SK-N-SH (cell line): ENCODE measurements at regions not wholly inside any gene's neighbourhood (a gene's known extent, or its start where the extent isn't known, plus 50 kb on each side); places are given as distances from the start of the nearest gene placed in this dataset.

Experiments
- CTCF ChIA-PET: fragments of 300-600, 350-600 bp; formaldehyde crosslinking; extraction: SDS; loops from one replicate; lab custom pipeline; 2021; lab: Yijun Ruan, JAX
- POLR2A ChIA-PET: fragments of 350-600 bp; sonication (Branson Sonifier 250); formaldehyde crosslinking; extraction: SDS; loops from one replicate; lab custom pipeline; 2020; ENCODE audit warnings: antibody characterized with exemption, inconsistent platforms; lab: Yijun Ruan, JAX
- DNase-seq: peaks from one replicate; pipeline ENCODE4 v3.0.0; 2012
- H2AFZ ChIP-seq: fragments of 200-600 bp; sonication (generic); 2 replicates; pipeline ENCODE4 v1.8.1; 2016; ENCODE audit warnings: antibody characterized with exemption, mild to moderate bottlenecking, low read depth
- H3F3A ChIP-seq: fragments of 200-600 bp; sonication (generic); replicated peaks from 2 replicates; pipeline ENCODE3; 2016; ENCODE audit warnings: antibody characterized with exemption, mild to moderate bottlenecking; ENCODE audit not compliant: insufficient read depth
- H3K27ac ChIP-seq, 2 experiments: fragments of 200-500 bp in 1 of 2; fragments of 200-600 bp in 1 of 2; sonication (Bioruptor generic) in 1 of 2; sonication (generic), shearing (Covaris generic) in 1 of 2; 2 replicates each; pipeline versions ENCODE4 v1.5.1 to v1.6.1; 2014 to 2016; ENCODE audit warnings: low read depth in 2 of 2, inconsistent platforms in 1 of 2, low read length in 1 of 2, mild to moderate bottlenecking in 1 of 2, mixed read lengths in 1 of 2
- H3K27me3 ChIP-seq: fragments of 200-600 bp; sonication (generic), shearing (Covaris generic); 2 replicates; pipeline ENCODE4 v1.6.1; 2016; ENCODE audit warnings: mixed run types; ENCODE audit not compliant: insufficient read depth
- H3K36me3 ChIP-seq, 2 experiments: fragments of 200-500 bp in 1 of 2; fragments of 200-600 bp in 1 of 2; sonication (Bioruptor generic) in 1 of 2; sonication (generic) in 1 of 2; replicated peaks in 1 of 2; 2 replicates each; pipeline versions ENCODE3 to v1.5.1; 2014 to 2016; ENCODE audit warnings: low read length in 1 of 2, mild to moderate bottlenecking in 1 of 2; ENCODE audit not compliant: insufficient read depth in 2 of 2, control insufficient read depth in 1 of 2
- H3K4me1 ChIP-seq, 2 experiments: fragments of 200-500 bp in 1 of 2; fragments of 200-600 bp in 1 of 2; sonication (Bioruptor generic) in 1 of 2; sonication (generic), shearing (Covaris generic) in 1 of 2; 2 replicates each; pipeline versions ENCODE4 v1.5.1 to v1.6.1; 2014 to 2016; ENCODE audit warnings: low read depth in 1 of 2, low read length in 1 of 2, mixed run types in 1 of 2; ENCODE audit not compliant: insufficient read depth in 2 of 2, control insufficient read depth in 1 of 2
- H3K4me2 ChIP-seq: fragments of 200-600 bp; sonication (generic), shearing (Covaris generic); 2 replicates; pipeline ENCODE4 v1.6.1; 2017; ENCODE audit warnings: mixed run types
- H3K4me3 ChIP-seq, 2 experiments: fragments of 200-500 bp in 1 of 2; fragments of 200-600 bp in 1 of 2; sonication (Bioruptor generic) in 1 of 2; sonication (generic), shearing (Covaris generic) in 1 of 2; 2 replicates each; pipeline versions ENCODE4 v1.5.1 to v1.8.1; 2014 to 2016; ENCODE audit warnings: low read depth in 2 of 2, inconsistent platforms in 1 of 2, low read length in 1 of 2, mild to moderate bottlenecking in 1 of 2, mixed read lengths in 1 of 2, moderate library complexity in 1 of 2
- H3K79me2 ChIP-seq: fragments of 200-600 bp; sonication (generic); 2 replicates; pipeline ENCODE4 v1.8.1; 2017; ENCODE audit warnings: mild to moderate bottlenecking; ENCODE audit not compliant: insufficient read depth
- H3K9ac ChIP-seq: fragments of 200-600 bp; sonication (generic); 2 replicates; pipeline ENCODE4 v1.6.1; 2017; ENCODE audit warnings: mixed run types
- H3K9me2 ChIP-seq: fragments of 200-600 bp; sonication (generic); 2 replicates; pipeline ENCODE4 v1.6.1; 2017; ENCODE audit warnings: mixed run types
- H3K9me3 ChIP-seq: fragments of 200-600 bp; sonication (generic); 2 replicates; pipeline ENCODE4 v1.6.1; 2017; ENCODE audit warnings: mixed run types, mild to moderate bottlenecking, moderate library complexity
- H4K20me1 ChIP-seq: fragments of 200-600 bp; sonication (generic); 2 replicates; pipeline ENCODE4 v1.6.1; 2017; ENCODE audit warnings: mild to moderate bottlenecking, mixed run types; ENCODE audit not compliant: insufficient read depth
- CHD2 ChIP-seq: fragments of 150-350 bp; IDR thresholded peaks from 2 replicates; pipeline ENCODE4 v1.6.1; 2018; ENCODE audit warnings: low read length; ENCODE audit not compliant: partially characterized antibody
- CTCF ChIP-seq: fragments of 200-600 bp; sonication (generic); IDR thresholded peaks from 2 replicates; pipeline ENCODE4 v1.6.1; 2017; ENCODE audit warnings: antibody characterized with exemption, mild to moderate bottlenecking, moderate library complexity
- ELF1 ChIP-seq: IDR thresholded peaks from 2 replicates; pipeline ENCODE4 v1.4.0; 2012
- EP300 ChIP-seq, 2 experiments: IDR thresholded peaks; 2 replicates each; pipeline versions ENCODE4 v1.4.0 to v1.6.1; 2012; ENCODE audit warnings: borderline replicate concordance in 1 of 2, low read depth in 1 of 2, low read length in 1 of 2
- FOXM1 ChIP-seq: IDR thresholded peaks from 2 replicates; pipeline ENCODE4 v1.4.0; 2012; ENCODE audit warnings: low read depth, mild to moderate bottlenecking
- GATA2 ChIP-seq: sonication (generic); formaldehyde crosslinking; IDR thresholded peaks from 2 replicates; pipeline ENCODE4 v1.5.0; 2020; ENCODE audit warnings: mild to moderate bottlenecking, missing genetic modification reagents
- IRF3 ChIP-seq: fragments of 150-350 bp; IDR thresholded peaks from 2 replicates; pipeline ENCODE4 v1.6.1; 2016; ENCODE audit warnings: mild to moderate bottlenecking, low read depth, low read length
- JUND ChIP-seq: IDR thresholded peaks from 2 replicates; pipeline ENCODE4 v1.4.0; 2012
- MEF2A ChIP-seq: IDR thresholded peaks from 2 replicates; pipeline ENCODE4 v1.4.0; 2012; ENCODE audit warnings: low read depth, borderline replicate concordance
- NFIC ChIP-seq: IDR thresholded peaks from 2 replicates; pipeline ENCODE4 v1.4.0; 2012; ENCODE audit warnings: borderline replicate concordance
- POLR2AphosphoS5 ChIP-seq: IDR thresholded peaks from 2 replicates; pipeline ENCODE4 v1.6.1; 2012; ENCODE audit warnings: low read depth, low read length
- RCOR1 ChIP-seq: fragments of 150-350 bp; IDR thresholded peaks from 2 replicates; pipeline ENCODE4 v1.6.1; 2017; ENCODE audit warnings: antibody characterized with exemption, low read length
- RFX5 ChIP-seq: IDR thresholded peaks from 2 replicates; pipeline ENCODE4 v1.6.1; 2012; ENCODE audit warnings: mild to moderate bottlenecking, improper control_type of control experiment, low read length
- SMC3 ChIP-seq: IDR thresholded peaks from 2 replicates; pipeline ENCODE4 v1.6.1; 2012; ENCODE audit warnings: low read depth, low read length, improper control_type of control experiment
- TCF12 ChIP-seq: IDR thresholded peaks from 2 replicates; pipeline ENCODE4 v1.4.0; 2012
- USF1 ChIP-seq: IDR thresholded peaks from 2 replicates; pipeline ENCODE4 v1.4.0; 2012; ENCODE audit warnings: low read depth, borderline replicate concordance
- YY1 ChIP-seq: IDR thresholded peaks from 2 replicates; pipeline ENCODE4 v1.4.0; 2012; ENCODE audit warnings: low read depth, mild to moderate bottlenecking
- ZBTB33 ChIP-seq: IDR thresholded peaks from 2 replicates; pipeline ENCODE4 v1.4.0; 2012; ENCODE audit warnings: low read depth, borderline replicate concordance
- WGBS: methylation state at CpG from one replicate; pipeline ENCODE4 v1.1.6; 2017; ENCODE audit warnings: low lambda C conversion rate; 5-methylcytosine and 5-hydroxymethylcytosine counted together

- ChIA-PET CTCF (interaction anchor here (0.7 to 1.6 kb wide), 4 partner anchors 25 to 447 kb away, joined by 3 to 5 read pairs (median 4); no protein-coding TSS in a partner anchor), POLR2A (no interaction called here)
- Histone ChIP-seq H3K4me2 (no peak overlapping the region), H3K9me2 (no peaks in the 10 kb centered on the region; the same call in 1 of the 2 replicates), H3K9me3 (no peaks in the 10 kb centered on the region), H3K4me3 (no peak overlapping the region), H3K4me1 (peaks cover 0 to 9% of the 10 kb centered on the region in 2 experiments; a peak in 3 of 4 replicates), H3K27me3 (no peaks in the 10 kb centered on the region), H3K27ac (peak overlapping the region in 1 of 2 experiments; percentile 17; a peak in 1 of 4 replicates), H3K36me3 (no peaks in the 10 kb centered on the region), H3K9ac (no peak overlapping the region), H4K20me1 (no peaks in the 10 kb centered on the region)
- 9% methylated on average over 1 of the region's 1 CpG for WGBS
- no peak for TF ChIP-seq RCOR1
- no peak for TF ChIP-seq TCF12
- no peak for TF ChIP-seq NFIC
- no peak for TF ChIP-seq POLR2AphosphoS5
- TF ChIP-seq GATA2 (CRISPR knock-in tag), result no peak
- TF ChIP-seq FOXM1, result no peak
- no peak for TF ChIP-seq MEF2A
- TF ChIP-seq ELF1, result no peak
- TF ChIP-seq JUND, result no peak
- TF ChIP-seq YY1, result no peak
- no peak for TF ChIP-seq IRF3
- no peak for TF ChIP-seq SMC3
- no peak for TF ChIP-seq RFX5
- TF ChIP-seq, all 33 proteins: peak for 0
- Histone ChIP-seq H2AFZ (no peak overlapping the region), H3K79me2 (no peaks in the 10 kb centered on the region), H3F3A (no peaks in the 10 kb centered on the region)
- DNase-seq, result no peak
Observed at GRCh38 chr6:126632271-126632670, 292.4 kb downstream of the CENPW start.

GRCh38 chr6:126633373-126633772 lies 293.5 kb downstream of the CENPW start:
- 17% methylated on average over 1 of the region's 1 CpG for WGBS
- Histone ChIP-seq H3F3A (no peaks in the 10 kb centered on the region), H3K4me1 (peaks cover 0 to 6% of the 10 kb centered on the region in 2 experiments; a peak in 3 of 4 replicates), H4K20me1 (no peaks in the 10 kb centered on the region), H3K79me2 (no peaks in the 10 kb centered on the region), H3K9me3 (no peaks in the 10 kb centered on the region), H3K9ac (no peak overlapping the region), H3K4me2 (no peak overlapping the region), H3K4me3 (no peak overlapping the region), H2AFZ (no peak overlapping the region), H3K27me3 (no peaks in the 10 kb centered on the region), H3K9me2 (no peaks in the 10 kb centered on the region; the same call in 1 of the 2 replicates), H3K27ac (no peak overlapping the region), H3K36me3 (no peaks in the 10 kb centered on the region)
- CTCF ChIA-PET, result interaction anchor here (0.6 kb wide), 1 partner anchor 1835 kb away, joined by 3 read pairs; no protein-coding TSS in a partner anchor
- no peak for DNase-seq
- TF ChIP-seq USF1 (no peak), TCF12 (no peak), CTCF (no peak), EP300 (IDR thresholded peaks at IDR 0.05; ENCODE audit: borderline replicate concordance in 1 of 2, low read depth in 1 of 2, low read length in 1 of 2) (0 out of 4 replicates have a peak, but pooled peaks of 1 of the 2 experiments have one; percentile 13), CHD2 (no peak), ELF1 (no peak), ZBTB33 (no peak), MEF2A (no peak)
- POLR2A ChIA-PET, result interaction anchor here (0.8 kb wide), 1 partner anchor 405 kb away, joined by 3 read pairs; no protein-coding TSS in a partner anchor
